ENCODE measurements at regions not wholly inside any gene's neighbourhood (a gene's known extent, or its start where the extent isn't known, plus 50 kb on each side); places are given as distances from the start of the nearest gene placed in this dataset.

GRCh38 chr14:101184104-101184455, 280.6 kb upstream of the RTL1 start:
- no peak for DNase-seq

GRCh38 chr14:101184572-101184971, 281.1 kb upstream of the RTL1 start:
- DNase-seq = no peak

- DNase-seq = no peak
These were observed 281.7 kb upstream of the RTL1 start for GRCh38 chr14:101185073-101185835.

GRCh38 chr14:101185946-101186345, 282.4 kb upstream of the RTL1 start:
- DNase-seq = no peak

GRCh38 chr14:101186544-101186943, 283.0 kb upstream of the RTL1 start:
- no peak for DNase-seq

- no peak for DNase-seq
These were observed 283.7 kb upstream of the RTL1 start for GRCh38 chr14:101186992-101187815.

- DNase-seq = no peak
These were observed 284.5 kb upstream of the RTL1 start for GRCh38 chr14:101187816-101188570.

GRCh38 chr14:101188571-101188915, 285.0 kb upstream of the RTL1 start:
- no peak for DNase-seq

GRCh38 chr14:101189266-101189665, 285.7 kb upstream of the RTL1 start:
- no peak for DNase-seq

- DNase-seq = no peak
These were observed 286.5 kb upstream of the RTL1 start for GRCh38 chr14:101189962-101190560.

GRCh38 chr14:101191101-101191720, 287.7 kb upstream of the RTL1 start:
- DNase-seq = no peak

- DNase-seq = no peak
These were observed 288.5 kb upstream of the RTL1 start for GRCh38 chr14:101191721-101192660.

GRCh38 chr14:101192661-101193000, 289.1 kb upstream of the RTL1 start:
- DNase-seq = no peak

GRCh38 chr14:101193106-101193844, 289.8 kb upstream of the RTL1 start:
- DNase-seq = no peak

- DNase-seq = no peak
These were observed 290.4 kb upstream of the RTL1 start for GRCh38 chr14:101193845-101194372.

- DNase-seq = no peak
These were observed 291.1 kb upstream of the RTL1 start for GRCh38 chr14:101194373-101195308.

GRCh38 chr14:101195309-101195901, 291.9 kb upstream of the RTL1 start:
- DNase-seq = no peak

- DNase-seq = no peak
These were observed 292.7 kb upstream of the RTL1 start for GRCh38 chr14:101196051-101196712.
